Mononuclear cell (primary cell): ENCODE measurements at regions not wholly inside any gene's neighbourhood (a gene's known extent, or its start where the extent isn't known, plus 50 kb on each side); places are given as distances from the start of the nearest gene placed in this dataset.

Experiments
- H3K27me3 ChIP-seq: 2 replicates; pipeline ENCODE4 v1.6.0; 2011; ENCODE audit warnings: low read length, control low read depth; ENCODE audit not compliant: insufficient read depth
- H3K4me1 ChIP-seq: 2 replicates; pipeline ENCODE4 v1.5.1; 2011; ENCODE audit warnings: mild to moderate bottlenecking, low read length, control low read depth; ENCODE audit not compliant: insufficient read depth
- H3K4me3 ChIP-seq: 2 replicates; pipeline ENCODE4 v1.5.1; 2011; ENCODE audit warnings: mild to moderate bottlenecking, low read length, moderate library complexity
- H3K9me3 ChIP-seq: 2 replicates; pipeline ENCODE4 v1.5.1; 2011; ENCODE audit warnings: low read depth, mild to moderate bottlenecking, control low read depth, low read length

DNA sequence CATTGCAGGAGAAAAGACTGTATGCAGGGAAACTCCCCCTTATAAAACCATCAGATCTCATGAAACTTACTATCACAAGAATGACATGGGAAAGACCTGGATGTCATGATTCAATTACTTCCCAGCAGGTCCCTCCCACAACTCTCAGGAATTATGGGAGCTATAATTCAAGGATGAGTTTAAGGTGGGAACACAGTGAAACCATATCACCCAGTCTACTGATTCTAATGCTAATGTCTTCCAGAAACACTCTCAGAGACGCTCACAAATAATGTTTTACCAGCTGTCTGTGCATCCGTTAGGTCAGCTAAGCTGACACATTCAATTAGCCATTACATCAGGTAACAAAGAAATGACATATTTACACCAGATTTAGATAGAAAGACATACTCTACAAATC, 637.9 kb downstream of the NLGN4Y start:
- H3K27me3 ChIP-seq = no peaks in the 10 kb centered on the region
- H3K4me3 ChIP-seq = no peak overlapping the region
- no peaks in the 10 kb centered on the region for H3K9me3 ChIP-seq
- no peaks in the 10 kb centered on the region for H3K4me1 ChIP-seq

DNA sequence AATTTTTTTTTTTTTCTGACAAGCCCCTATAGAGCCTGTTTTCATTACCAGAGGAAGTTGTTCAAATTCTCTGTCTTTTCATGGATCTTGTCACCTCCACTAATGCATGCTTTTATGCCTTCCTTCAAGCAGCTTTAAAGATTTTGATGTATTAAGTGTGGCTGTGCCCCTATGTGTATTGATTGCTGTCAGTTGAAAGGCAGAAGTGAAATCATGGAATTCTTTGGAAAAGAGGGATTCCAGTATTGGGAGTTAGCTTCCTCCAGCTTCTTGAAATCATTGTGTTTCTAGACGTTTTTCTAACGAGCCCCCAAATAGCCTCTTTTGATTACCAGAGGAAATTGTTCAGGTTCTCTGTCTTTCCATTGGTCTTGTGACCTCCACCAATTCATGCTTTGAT, 655.6 kb downstream of the NLGN4Y start:
- Histone ChIP-seq H3K27me3 (no peaks in the 10 kb centered on the region), H3K4me3 (no peak overlapping the region), H3K9me3 (no peaks in the 10 kb centered on the region), H3K4me1 (no peaks in the 10 kb centered on the region)

GRCh38 chrY:15229056-15229455, 704.7 kb downstream of the NLGN4Y start:
- Histone ChIP-seq H3K9me3 (no peaks in the 10 kb centered on the region), H3K4me1 (no peaks in the 10 kb centered on the region), H3K4me3 (no peak overlapping the region), H3K27me3 (no peaks in the 10 kb centered on the region)

- Histone ChIP-seq H3K9me3 (no peaks in the 10 kb centered on the region), H3K4me3 (no peak overlapping the region), H3K27me3 (no peaks in the 10 kb centered on the region), H3K4me1 (no peaks in the 10 kb centered on the region)
Measured at GRCh38 chrY:15239596-15240132, 715.3 kb downstream of the NLGN4Y start.

- H3K27me3 ChIP-seq = no peaks in the 10 kb centered on the region
- H3K4me1 ChIP-seq = no peaks in the 10 kb centered on the region
- no peaks in the 10 kb centered on the region for H3K9me3 ChIP-seq
- no peak overlapping the region for H3K4me3 ChIP-seq
Measured at GRCh38 chrY:15259286-15259685, 735.0 kb downstream of the NLGN4Y start.

GRCh38 chrY:15286572-15286971, 762.2 kb downstream of the NLGN4Y start:
- Histone ChIP-seq H3K4me3 (no peak overlapping the region), H3K9me3 (no peaks in the 10 kb centered on the region), H3K27me3 (no peaks in the 10 kb centered on the region), H3K4me1 (no peaks in the 10 kb centered on the region)

- no peaks in the 10 kb centered on the region for H3K4me1 ChIP-seq
Measured at GRCh38 chrY:15289821-15290220, 765.5 kb downstream of the NLGN4Y start.

DNA sequence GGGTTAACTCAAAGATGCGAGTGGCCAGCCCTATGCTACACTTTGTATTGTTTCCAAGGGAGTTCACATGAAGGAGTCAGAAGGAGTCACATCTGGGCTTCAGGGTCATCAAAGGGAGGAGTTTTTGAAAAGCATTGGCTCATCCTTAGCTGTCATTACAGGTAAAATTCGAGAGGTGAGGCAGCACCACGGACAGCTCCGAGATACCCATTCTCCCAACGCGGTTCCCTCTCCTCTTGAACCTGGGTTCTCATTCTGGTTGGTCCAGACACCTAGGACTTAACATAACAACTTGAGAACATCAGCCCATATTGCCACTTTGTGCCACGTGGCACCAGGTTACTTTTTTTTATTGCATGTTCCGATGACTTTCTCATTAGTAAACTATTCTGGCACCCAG, 768.6 kb downstream of the NLGN4Y start:
- Histone ChIP-seq H3K27me3 (no peaks in the 10 kb centered on the region), H3K4me3 (no peak overlapping the region), H3K4me1 (no peaks in the 10 kb centered on the region), H3K9me3 (no peaks in the 10 kb centered on the region)

More at GRCh38 chrY:15289821-15290220, 765.5 kb downstream of the NLGN4Y start:
- H3K9me3 ChIP-seq = no peaks in the 10 kb centered on the region
- H3K4me3 ChIP-seq = no peak overlapping the region
- H3K27me3 ChIP-seq = no peaks in the 10 kb centered on the region

- Histone ChIP-seq H3K9me3 (no peaks in the 10 kb centered on the region), H3K4me3 (no peak overlapping the region), H3K4me1 (no peaks in the 10 kb centered on the region), H3K27me3 (no peaks in the 10 kb centered on the region)
Measured at GRCh38 chrY:15301879-15302278, 777.5 kb downstream of the NLGN4Y start.

DNA sequence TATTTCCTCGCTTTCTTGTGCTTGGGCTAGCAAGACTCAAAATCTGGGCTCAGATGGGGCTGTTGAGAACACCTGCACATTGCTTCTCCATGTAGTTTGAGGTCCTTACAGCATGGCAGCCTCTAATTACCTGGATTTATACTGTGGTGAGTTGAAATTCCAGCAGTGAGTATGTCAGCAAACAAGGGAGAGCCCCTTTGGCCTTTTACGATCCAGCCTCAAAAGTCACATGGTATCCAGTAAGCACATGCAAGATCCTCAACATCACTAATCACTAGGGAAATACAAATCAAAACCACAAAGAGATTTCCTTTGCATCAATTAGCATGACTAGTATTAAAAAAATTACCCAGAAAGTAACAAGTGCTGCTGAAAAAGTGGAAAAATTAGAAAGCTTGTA, 787.8 kb downstream of the NLGN4Y start:
- Histone ChIP-seq H3K27me3 (no peaks in the 10 kb centered on the region), H3K9me3 (no peaks in the 10 kb centered on the region), H3K4me3 (no peak overlapping the region), H3K4me1 (no peaks in the 10 kb centered on the region)

GRCh38 chrY:15324189-15324588, 799.9 kb downstream of the NLGN4Y start:
- Histone ChIP-seq H3K4me3 (no peak overlapping the region), H3K4me1 (no peaks in the 10 kb centered on the region), H3K9me3 (no peaks in the 10 kb centered on the region), H3K27me3 (no peaks in the 10 kb centered on the region)

DNA sequence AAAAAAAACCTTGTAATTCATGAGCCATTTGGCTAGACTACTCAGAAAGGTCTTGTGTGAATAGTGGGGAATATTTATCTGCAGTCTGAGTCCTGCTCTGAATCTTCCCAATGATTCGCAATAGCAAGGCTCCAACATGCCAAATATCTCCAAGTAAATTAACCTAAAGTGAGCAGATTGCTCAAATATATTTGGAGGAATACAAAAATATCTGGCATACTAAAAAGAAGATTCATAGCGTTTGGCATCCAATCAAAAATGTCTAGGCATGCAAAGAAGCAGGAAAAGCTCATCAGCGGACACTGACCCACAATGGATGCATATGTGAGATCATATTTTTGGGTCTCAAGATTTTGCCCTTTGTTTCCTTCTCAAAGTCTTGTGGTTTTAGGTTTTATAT, 800.9 kb downstream of the NLGN4Y start:
- Histone ChIP-seq H3K4me1 (no peaks in the 10 kb centered on the region), H3K4me3 (no peak overlapping the region), H3K9me3 (no peaks in the 10 kb centered on the region), H3K27me3 (no peaks in the 10 kb centered on the region)

GRCh38 chrY:15326673-15327072, 802.3 kb downstream of the NLGN4Y start:
- no peaks in the 10 kb centered on the region for H3K9me3 ChIP-seq
- no peak overlapping the region for H3K4me3 ChIP-seq
- H3K27me3 ChIP-seq = no peaks in the 10 kb centered on the region
- H3K4me1 ChIP-seq = no peaks in the 10 kb centered on the region

- no peaks in the 10 kb centered on the region for H3K9me3 ChIP-seq
- H3K4me3 ChIP-seq = no peak overlapping the region
- H3K4me1 ChIP-seq = no peaks in the 10 kb centered on the region
- H3K27me3 ChIP-seq = no peaks in the 10 kb centered on the region
Measured at GRCh38 chrY:15328848-15329247, 804.5 kb downstream of the NLGN4Y start.

- no peaks in the 10 kb centered on the region for H3K4me1 ChIP-seq
- no peak overlapping the region for H3K4me3 ChIP-seq
- no peaks in the 10 kb centered on the region for H3K27me3 ChIP-seq
- no peaks in the 10 kb centered on the region for H3K9me3 ChIP-seq
Measured at GRCh38 chrY:15343522-15343921, 819.2 kb downstream of the NLGN4Y start.

- no peaks in the 10 kb centered on the region for H3K9me3 ChIP-seq
- H3K4me3 ChIP-seq = no peak overlapping the region
- H3K4me1 ChIP-seq = no peaks in the 10 kb centered on the region
Measured at GRCh38 chrY:15345471-15346155, 821.3 kb downstream of the NLGN4Y start.

More at GRCh38 chrY:15345471-15346155, 821.3 kb downstream of the NLGN4Y start:
- no peaks in the 10 kb centered on the region for H3K27me3 ChIP-seq
